A204.1 (cell line): ENCODE measurements at regions not wholly inside any gene's neighbourhood (a gene's known extent, or its start where the extent isn't known, plus 50 kb on each side); places are given as distances from the start of the nearest gene placed in this dataset.
A peak's percentile ranks its signal among the peaks of the same experiment; 100 is the strongest.
"Not testable (repeated sequence)": the region's sequence is repeated elsewhere in the genome, so short reads cannot be mapped to it uniquely, and the experiment has no call there.

Experiments
- FAIRE-seq: peaks from 2 replicates; lab custom pipeline; 2012; peaks lifted over from hg19 to GRCh38; lab: Jason Lieb, UNC

DNA sequence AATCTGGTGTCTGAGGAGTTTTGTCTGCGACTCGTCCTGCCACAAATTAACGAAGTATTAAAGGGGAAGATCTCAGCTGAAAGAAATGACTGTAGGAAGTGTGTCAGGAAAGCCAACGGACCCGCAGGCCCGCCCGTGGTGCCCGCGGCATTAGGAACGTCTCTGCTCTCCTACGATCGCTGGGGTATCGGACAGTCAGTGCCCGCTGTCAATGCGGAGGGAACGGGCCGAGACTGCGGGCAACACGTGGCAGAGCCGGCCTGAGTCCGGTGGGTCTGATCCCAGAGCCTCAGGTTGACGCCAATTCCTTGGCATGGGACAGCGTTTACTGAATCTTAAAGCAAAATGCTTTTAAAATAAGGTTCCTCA is 128.7 kb downstream of the KBTBD2 start:
- no peak for FAIRE-seq

DNA sequence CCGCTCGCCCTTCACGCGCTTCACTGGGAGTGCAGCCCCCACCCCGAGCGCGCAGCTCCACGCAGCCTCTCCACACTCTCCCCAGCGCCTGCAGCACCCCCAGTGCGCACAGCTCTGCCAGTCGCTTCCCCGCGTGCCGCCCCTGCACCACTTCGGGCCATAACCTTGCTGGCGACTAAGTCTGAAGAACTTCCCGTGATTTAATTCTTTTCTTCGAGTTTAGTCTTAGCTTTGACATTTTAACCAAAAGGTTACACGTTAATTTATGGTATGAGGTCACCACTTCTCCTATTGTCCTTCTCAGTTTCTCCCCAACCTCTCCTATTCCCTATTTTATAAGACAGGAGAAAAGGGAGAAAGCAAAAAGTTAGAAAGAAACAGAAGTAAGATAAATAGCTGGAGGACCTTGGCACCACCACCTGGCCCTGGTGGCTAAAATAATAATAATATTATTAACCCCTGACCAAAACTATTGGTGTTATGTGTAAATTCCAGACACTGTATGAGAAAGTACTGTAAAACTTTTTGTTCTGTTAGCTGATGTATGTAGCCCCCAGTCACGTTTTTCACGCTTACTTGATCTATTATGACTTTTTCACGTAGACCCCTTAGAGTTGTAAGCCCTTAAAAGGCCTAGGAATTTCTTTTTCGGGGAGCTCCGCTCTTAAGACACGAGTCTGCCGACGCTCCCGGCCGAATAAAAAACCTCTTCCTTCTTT is 129.2 kb downstream of the KBTBD2 start:
- FAIRE-seq: not testable (repeated sequence)

DNA sequence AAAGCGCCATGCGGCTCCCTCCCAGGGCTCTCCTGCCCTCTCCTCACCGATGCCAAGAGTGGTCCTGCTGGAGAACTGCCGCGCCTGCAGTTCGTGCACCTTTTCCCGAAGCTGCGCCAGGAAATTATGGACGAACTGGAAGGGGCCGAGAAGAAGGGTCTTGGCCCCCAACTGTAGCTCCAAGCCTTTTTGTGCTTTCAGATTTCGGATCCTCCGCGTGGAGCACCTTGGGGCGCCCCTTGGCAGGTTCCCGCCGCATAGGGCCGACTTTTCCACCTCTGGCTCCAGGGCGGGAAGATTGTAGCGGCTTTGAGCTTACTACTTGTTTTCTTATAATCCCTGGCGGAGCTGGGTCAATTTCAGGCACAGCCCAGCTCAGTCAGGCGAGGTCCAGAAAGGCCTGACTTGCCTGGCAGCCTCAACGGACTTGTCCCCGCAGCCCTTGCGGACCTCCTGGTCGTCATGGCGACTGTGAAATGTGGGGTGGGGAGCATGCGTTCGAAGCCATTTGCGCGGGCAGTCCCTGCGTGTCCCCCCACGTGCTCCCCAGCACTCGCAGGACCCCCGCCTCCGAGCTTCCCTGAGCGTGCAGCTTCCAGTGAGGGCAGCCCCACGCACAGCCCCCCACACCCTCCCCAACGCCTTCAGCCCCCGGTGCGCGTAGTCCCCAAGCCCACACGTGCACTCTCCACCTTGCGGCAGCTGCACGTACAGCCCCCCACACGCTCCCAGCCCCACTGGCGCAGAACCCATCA is 129.9 kb downstream of the KBTBD2 start:
- no peak for FAIRE-seq

DNA sequence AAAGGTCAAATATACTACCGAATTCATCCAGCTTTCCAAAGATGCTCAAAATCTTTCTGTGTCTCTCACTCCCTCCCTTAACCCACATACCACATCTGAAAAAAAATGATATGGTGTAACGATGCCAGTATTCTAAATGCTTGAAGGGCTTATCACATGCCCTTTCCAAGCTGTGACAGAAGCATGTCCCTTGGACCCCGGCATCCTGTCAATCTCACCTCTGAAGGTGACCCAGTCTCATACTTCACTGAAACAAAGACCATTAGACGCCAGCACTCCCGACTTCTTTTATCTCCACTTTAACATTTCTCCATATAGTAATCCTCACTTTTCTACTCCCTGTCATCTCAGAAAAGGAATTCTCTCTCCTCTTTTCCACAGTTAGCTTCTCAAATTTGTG is 130.8 kb downstream of the KBTBD2 start:
- FAIRE-seq: not testable (repeated sequence)

DNA sequence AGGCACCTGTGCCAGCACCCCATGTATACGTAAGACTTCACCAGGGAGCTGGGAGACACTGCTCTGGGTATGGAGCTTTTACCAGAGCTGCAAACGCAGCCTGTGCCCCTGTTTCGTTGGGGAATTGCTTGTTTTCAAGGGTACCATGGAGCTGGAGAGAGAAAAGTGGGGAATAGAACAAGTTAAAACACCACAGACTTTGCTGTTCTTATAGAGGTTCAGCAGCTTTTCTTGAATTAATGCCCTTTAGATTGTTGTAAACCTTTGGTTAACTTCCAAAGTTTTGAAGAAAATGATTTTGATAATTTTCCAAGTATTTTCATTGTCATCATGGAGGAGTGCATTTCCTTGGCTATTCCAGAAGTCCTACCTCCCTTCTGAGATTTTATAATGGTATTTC is 131.7 kb downstream of the KBTBD2 start:
- not testable (repeated sequence) for FAIRE-seq

DNA sequence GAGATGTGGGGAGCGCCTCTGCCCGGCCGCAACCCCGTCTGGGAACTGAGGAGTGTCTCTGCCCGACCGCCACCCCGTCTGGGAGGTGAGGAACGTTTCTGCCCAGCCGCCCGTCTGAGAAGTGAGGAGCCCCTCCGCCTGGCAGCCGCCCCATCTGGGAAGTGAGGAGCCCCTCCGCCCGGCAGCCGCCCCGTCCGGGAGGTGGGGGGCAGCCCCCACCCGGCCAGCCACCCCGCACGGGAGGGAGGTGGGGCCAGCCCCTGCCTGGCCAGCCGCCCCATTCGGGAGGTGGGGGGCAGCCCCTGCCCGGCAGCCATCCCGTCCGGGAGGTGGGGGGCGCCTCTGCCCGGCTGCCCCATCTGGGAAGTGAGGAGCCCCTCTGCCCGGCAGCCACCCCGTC is 137.7 kb downstream of the KBTBD2 start:
- FAIRE-seq: not testable (repeated sequence)

DNA sequence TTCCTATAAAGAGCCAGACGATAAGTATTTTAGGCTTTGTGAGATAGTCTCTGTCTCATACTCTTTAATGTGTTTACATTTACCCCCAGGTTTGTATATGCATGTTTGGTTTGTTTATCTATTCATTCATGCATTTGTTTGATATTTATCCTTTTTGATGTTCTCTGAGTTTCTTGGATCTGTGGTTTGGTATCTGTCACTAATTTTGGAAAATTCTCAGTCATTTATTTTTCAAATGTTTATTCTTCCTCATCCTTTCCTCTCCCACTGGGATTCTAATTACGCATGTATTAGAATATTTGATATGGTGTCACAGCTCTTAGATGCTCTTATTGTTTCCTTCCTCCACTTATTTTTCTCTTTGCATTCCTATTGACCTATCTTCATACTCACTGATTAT is 143.2 kb downstream of the KBTBD2 start:
- not testable (repeated sequence) for FAIRE-seq

DNA sequence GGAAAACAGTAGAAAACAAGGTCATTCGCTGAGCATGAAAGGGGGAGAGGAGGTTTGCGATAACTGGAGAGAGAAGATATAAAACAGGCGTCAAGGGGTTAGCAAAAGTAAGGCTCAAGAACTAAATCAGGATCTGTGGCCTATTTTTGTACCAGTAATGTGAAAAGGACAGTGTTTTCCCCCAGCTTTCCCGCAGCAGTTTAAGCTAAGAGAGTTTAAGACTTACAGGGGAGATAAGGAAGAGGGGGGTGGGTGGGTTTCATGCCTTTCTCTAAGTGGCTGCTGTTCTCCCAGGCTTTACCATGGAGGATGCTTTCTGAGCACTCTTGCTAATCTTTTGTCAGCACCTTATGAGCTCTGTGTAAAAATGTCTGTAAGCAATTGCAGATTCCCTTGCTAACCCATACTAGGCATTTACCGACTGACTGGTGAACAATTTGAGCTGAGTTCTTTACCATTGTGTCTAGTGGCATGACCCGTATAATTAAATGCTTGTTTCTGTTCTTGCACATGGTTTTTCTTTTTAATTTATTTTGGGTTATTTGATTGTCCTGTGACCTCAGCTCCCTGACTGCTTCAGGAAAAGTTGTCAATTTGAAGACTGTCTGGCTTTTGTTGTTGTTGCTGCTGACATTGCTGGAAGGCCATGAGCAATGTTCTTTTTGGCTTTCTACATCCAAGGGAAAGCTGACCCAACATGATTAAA is 144.0 kb downstream of the KBTBD2 start:
- FAIRE-seq: not testable (repeated sequence)

DNA sequence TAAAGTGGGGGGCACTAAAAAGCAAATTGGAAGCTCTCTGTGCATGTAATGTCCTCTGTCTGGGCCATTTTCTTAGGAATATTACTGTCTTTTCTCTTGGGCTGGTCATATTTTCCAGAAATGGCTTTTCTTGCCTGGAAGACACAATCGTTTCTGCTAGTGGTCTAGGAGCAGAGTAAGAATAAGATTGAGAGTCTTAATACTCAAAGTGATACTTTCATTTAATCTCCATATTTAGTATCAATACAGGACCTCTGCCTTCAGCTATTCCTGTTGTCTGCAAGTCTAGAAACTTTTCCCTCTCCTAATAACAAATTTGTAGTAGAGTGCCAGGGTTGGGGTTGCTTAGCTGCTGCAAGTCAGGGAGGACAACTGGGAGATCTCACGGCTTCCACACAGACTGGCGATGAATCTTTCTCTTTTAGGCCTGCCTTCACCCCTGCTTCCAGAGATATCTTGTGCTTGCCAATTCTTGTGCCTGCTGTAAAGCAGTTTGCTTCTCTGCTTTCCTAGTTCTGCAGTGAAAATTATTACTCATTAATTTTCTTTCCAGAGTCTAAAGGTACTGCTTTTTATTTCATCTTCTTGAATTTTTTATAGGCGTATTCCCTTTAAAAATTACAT is 149.6 kb downstream of the KBTBD2 start:
- not testable (repeated sequence) for FAIRE-seq

DNA sequence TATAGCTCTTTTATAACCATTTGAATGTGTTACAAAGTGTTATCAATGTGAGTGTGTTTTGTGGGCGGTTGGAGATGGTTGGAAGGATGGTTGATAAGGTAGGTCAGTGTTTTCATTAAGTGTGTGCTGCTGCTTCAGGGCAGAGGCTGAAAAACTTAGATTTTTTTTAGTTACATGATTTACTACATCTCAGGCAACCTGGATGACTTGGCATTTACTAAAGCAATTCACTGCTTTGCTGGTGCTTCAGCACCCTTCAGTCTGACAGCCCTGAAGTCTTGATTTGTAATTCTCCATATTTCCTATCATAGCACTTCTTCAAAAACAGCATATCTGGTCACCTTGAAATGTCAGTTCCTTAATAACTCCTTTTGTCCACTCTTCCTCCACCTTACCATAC is 151.8 kb downstream of the KBTBD2 start:
- FAIRE-seq: not testable (repeated sequence)

DNA sequence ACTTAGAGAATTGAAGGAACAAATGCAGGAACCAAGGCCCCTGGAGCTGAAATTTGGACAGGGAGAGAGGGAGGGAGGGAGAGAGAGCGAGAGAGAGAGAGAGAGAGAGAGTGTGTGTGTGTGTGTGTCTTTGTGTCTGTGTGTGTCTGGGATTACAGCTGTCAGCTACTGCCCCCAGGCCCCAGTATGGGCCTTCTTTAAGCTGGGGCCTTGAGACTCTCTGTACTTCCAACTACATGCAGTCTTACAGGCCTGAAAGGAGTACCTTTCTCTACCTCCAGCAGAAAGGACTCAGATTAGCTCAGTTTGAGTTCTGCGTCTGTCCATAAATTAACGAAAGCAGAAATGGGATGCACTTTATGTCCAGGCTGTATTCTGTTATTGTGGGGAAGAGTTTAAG is 153.2 kb downstream of the KBTBD2 start:
- FAIRE-seq: not testable (repeated sequence)

DNA sequence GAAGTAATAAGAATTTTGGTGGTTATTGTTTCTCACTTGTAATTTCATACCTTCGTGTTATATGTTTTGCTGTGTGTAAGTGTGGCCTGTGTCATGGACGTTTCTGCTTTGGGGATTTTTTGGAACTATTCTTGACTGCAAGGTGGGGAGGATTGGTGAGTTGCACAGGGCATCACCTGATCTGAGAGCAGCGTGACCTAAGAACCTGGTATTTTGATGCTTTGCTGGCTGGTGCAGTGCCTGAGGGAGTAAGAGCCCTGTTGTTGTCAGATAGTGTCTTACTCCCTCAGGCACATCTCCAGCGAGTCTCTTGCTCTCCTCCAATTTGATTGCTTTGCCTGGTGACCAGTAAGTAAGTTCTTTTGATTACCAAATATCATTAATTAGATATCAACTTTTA is 158.8 kb downstream of the KBTBD2 start:
- FAIRE-seq: not testable (repeated sequence)

DNA sequence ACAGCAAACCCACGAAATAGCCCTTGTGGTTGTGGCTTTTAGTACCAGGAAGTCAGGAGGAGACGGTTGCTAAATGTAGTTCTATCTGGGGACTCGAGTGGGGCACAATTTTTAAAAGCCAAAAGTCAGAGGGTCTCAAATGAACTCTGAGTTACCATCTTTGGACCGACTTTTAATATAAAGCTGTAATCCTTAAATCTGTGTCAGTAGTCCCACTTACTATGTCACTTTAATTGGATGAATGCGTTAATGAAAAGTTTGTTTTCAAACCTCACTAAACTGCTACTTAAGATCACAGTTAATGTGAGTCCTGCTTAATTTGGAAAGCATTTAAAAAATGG is 162.3 kb downstream of the KBTBD2 start:
- not testable (repeated sequence) for FAIRE-seq

DNA sequence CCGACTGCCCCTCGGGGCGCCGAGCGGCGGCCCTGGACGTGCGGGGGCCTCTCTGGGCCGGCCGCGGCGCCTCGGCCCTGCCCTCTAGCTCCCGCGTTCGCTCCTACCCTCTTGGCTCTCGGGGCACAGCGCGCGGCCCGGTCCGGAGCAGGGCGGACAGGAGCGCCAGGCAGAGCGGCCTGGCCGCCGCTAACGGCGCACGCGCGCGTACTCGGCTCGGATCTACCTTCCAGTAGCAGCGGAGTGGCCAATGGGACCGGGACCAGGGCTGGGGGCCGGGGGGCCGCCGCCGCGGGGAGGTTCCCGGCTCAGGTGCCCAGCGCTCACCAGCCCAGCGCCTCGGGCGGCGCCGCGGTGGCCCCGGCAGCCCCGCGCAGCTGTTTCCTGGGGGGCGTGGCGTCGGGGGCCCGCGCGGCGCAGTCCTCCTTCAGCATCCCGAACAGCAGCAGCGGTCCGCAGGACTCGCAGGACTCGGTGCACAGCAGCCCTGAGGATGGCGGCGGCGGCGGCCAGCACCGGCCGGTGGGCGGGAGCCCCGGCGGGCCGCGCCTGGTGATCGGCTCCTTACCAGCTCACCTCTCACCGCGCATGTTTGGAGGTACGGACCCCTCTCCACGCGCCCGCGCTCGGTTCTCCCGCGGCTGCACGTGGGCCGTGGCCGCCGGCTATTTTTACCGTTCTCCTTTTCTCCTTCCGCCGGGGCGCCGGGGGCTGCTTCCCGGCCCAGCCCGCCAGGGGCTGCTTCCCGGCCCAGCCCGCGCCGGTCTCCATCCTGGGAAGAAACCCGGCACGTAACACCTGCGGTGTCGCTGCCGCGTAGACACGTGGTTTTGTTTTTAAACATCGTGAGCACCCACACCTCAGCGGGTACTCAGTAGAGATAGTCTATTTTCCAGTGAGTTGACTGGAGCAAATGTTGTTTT is 162.9 kb downstream of the KBTBD2 start:
- not testable (repeated sequence) for FAIRE-seq

DNA sequence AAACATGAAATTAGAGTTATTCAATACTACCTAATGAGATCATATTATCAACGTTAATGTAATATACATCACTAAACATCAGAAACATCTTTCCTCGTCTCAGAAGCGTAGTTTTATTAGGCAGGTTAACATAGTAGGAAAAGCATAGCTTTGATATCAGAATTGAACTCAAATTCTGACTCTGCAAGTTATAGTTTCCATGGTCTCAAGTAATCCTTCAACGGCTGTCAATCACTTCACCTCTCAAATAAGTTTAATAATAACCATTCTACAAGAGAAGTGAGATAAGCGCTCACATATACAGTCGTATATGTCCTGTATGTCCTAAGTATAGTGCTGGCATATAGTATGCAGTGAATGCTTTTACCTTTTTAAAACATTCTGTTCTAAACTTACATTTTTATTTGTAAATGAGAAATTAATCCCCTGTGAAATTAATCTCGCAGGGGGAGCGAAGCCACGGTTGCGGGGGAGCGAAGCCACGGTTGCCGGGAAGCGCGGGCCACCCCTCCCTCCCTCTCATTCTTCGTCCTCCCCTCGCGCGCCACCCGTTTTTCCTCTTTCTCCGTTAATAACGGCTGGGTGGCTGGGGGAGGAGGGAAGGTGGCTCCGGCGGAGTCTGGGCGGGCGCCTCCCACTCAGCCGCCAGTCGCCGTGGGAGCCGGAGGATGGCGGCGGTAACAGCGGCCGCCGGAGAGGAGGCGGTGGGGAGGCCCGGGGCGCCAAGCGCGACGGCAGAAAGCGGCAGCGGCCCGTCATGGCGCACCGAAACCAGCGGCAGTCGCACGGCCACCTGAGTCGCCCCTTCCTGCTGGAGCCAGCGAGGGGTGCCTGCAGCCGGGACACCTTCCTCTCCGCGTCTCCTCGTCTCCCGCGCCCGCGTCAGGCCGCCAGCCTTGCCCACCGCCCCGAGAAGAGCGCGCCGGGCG is 163.8 kb downstream of the KBTBD2 start:
- FAIRE-seq: not testable (repeated sequence)

DNA sequence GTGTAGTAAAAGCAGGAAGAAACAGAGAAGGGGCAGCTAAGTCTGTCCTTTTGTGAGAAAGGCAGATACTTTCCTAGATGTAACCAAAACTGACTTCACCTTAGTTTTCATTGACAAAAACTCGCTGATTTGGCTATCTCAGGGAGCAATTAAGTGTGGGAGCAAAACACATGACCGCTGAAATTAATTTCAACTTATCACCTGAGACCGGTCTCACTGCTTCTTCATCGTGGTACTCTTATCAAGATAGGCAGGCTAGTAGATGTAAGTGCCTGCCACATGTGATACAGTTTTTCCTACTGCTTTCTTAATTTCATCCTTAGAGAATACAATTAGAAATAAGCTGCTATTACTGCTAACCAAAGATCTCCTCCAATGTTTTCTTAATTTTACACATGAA is 168.7 kb downstream of the KBTBD2 start:
- not testable (repeated sequence) for FAIRE-seq

DNA sequence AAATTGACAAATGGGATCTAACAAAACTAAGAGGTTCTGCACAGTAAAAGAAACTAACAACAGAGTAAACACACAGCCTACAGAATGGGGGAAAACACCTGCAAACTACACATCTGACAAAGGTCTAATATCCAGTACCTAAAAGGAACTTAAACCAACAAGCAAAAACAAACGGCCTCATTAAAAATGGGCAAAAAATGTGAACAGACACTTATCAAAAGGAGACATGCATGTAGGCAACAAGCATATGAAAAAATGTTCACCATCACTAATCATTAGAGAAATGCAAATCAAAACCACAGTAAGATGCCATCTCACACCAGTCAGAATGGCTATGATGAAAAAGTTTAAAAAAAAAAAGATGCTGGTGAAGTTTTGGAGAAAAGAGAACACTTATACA is 197.4 kb downstream of the KBTBD2 start:
- no peak for FAIRE-seq

DNA sequence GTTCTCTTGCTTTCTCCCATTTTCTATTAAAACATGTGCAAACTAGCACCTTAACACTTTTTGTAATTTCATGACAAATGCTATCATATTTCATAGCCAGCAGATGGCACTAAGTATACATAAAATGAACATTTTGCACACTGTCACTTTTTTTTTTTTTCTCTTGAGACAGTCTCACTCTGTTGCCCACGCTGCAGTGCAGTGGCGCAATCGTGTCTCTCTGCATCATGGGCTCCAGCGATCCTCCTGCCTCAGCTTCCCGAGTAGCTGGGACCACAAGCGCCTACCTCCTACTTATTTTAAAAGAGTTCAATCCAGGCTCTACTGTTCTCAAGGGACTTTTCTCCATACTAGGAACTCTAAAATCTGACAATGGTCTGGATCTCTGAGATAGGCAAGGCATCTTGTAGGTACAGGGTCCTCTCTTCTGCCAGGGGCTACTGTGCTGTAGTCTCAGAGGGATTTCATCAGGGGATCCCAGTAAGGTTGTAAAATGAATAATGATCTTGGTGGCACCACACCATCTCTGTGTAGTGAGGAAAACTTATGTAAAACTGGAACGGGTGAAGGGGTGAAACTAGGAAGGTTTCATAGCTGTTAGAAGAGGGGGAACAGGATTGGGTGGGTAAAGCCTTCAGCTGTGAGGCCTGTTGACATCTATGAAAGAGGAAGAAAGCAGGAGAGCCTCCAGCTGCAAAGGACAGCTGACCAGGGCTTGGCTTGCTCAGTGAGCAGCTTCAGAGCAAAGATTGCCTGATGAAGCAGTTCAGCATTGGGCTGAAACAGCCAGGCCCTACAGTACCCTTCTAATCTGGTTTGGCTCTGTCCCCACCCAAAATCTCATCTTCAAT is 196.9 kb downstream of the AVL9 start:
- FAIRE-seq: peak; percentile 55

DNA sequence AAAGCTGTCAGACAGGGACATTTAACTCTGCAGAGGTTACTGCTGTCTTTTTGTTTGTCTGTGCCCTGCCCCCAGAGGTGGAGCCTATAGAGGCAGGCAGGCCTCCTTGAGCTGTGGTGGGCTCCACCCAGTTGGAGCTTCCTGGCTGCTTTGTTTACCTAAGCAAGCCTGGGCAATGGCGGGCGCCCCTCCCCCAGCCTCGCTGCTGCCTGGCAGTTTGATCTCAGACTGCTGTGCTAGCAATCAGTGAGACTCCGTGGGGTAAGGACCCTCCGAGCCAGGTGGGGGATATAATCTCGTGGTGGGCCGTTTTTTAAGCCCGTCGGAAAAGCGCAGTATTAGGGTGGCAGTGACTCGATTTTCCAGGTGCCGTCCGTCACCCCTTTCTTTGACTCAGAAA is 192.8 kb downstream of the AVL9 start:
- FAIRE-seq: not testable (repeated sequence)

DNA sequence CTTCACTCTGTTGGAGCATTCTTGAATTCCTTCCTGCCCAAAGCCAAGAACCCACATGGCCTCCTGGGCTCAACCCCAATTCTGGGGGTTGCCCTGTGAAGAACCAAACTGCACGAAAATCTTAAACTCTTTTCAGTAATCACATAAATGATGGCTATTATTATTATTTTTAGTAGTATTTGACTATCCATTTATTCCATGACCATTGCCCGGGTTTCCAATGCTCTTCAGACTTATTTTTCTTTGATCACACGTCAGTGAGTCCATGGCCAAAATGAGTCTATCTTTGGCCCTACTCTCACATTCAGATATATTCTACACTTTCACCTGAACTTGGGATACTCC is 185.9 kb downstream of the AVL9 start:
- no peak for FAIRE-seq
